Activated T-cell treated with anti-CD3 and anti-CD28 coated beads for 24 hours (primary cell): ENCODE measurements at regions not wholly inside any gene's neighbourhood (a gene's known extent, or its start where the extent isn't known, plus 50 kb on each side); places are given as distances from the start of the nearest gene placed in this dataset.
"Not testable (repeated sequence)": the region's sequence is repeated elsewhere in the genome, so short reads cannot be mapped to it uniquely, and the experiment has no call there.

Experiments used
- DNase-seq: peaks from one replicate; pipeline ENCODE4 v3.0.0-alpha.2; 2020; ENCODE audit warnings: low read depth

DNA sequence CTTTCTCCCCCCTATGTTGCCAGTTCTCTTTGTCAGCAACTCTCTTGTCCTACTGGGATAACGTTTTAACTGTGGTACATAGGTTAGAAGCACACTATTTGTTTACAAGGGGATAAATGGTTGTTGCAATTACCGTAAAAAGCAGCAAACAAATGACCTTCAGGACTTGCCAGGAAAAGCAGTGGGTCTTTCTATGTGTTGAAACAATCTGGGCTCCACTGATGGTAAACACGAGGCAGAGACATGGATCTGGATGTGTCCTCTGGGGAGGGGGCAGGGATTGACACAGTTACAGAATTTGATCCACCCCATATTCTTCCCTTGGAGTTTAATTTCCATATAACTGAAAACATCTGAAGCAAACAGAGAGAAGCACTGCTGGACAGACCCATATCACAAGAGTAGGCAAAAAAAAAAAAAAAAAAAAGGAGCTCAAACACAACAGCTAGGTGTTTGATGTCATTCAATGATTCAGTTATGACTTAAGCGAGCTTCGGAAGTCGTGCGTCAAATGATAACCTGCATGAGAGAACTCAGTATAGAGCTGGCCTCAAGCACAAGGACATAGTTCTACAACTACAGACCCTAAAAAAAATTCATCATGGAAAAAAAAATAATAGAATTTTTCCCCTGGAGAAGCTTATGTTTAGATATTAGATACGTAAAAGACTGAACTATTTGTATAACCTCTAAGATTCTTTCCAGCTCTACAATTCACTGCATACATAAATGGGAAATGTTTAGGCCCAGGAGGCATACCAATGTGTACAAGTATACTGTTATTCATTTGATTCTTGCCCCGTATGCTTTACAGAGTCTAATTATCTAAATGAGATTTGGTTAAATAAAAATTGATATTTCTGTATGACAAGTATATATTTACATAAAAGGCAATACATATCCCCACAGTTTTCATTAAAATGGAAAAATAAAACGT, 127.7 kb downstream of the ALDH8A1 start:
- DNase-seq = no peak

DNA sequence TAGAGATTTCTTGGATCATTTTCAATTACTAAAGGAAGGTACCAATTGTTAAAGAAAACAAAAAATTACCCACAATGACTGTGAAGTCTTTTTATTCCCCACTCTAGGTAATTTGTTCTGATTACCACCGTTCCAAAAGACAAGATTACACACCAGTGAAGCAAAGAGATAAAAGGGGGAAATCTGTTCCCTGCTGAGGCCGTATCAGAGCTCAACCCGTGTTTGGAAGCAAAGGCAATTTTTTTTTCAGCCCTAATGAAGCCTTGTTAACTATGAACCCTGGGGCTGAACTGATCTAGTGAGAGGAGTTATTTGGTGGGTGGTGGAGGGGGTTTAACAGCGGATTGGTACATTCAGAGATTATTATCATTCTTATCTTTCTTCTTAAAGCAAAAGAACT, 128.5 kb downstream of the ALDH8A1 start:
- no peak for DNase-seq

DNA sequence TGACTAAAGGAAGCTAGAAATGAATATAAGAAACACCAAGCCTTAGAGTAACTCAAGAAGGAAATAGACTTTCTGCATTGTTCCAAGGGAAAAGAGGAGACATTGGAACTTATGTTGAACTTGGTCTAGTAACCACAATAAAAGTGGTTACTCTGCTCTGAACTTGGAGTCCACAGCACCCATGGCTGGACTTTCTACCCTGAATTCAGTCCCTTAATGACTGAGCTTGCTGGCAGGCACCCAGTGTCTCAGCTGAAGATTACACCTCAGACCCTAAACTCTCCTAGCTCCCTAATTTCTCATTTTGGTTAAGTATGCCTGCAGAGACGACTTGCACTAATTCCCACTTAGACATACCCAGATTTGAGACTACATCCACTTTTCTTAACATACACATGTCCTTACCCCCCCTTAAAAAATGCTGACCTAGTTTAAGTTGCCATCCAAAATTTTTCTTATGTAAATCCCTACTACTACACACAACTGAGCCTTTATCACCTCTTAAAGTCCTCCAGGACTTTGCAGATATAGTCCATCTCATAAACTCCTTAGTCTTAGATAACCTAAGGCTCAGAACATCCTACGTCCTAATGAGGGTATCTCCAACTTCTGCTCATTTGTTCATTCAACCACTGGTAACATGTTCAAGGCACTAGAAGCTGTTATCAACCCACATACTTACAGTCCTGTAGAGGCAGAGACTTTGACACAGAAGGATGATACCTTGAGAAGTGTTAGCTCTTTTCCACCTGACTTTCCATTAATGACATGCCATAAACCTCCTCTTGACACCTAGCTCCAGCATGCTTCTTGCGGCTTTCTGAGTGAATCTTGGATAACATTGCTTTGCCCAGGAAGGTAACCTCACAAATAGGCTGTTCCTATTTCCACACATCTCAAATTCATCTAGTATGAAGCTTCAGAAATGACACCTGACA, 129.8 kb downstream of the ALDH8A1 start:
- DNase-seq = no peak

DNA sequence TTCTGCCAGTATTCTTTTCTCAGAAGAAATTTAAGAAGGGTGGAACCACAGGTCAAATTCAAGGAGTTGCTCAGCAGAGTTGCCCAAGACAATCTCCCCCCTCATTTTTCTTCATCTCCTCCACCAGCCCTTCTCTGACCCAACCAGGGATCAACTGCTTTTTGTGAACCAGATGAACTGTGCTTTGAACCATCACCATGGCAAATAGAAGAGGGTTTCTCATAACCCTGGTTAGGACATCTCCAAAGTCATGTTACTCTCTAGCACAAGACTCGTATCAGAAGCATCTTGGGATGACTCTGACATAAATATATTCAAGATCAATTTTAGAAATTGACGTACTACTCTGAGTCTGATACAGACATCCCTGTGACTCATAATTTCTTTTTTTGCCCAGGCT, 130.7 kb downstream of the ALDH8A1 start:
- DNase-seq = no peak

DNA sequence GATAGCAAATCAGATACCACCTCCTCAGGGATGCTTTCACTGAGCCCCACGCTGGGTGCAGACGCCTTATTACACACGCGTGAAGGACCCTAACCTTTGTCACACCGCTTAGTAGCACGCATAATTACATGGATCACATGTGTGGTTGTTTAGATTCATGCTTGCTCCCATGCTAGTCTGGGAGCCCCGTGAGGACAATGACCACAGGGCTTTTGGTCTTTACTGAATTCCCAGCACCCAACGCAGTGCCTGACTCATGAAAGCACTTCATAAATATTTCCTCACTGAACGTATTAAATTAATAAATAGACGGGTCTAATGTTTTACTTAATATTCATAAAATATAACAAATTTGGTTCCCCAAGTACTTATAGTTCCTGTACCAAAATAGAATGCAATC, 132.5 kb downstream of the ALDH8A1 start:
- DNase-seq = no peak

DNA sequence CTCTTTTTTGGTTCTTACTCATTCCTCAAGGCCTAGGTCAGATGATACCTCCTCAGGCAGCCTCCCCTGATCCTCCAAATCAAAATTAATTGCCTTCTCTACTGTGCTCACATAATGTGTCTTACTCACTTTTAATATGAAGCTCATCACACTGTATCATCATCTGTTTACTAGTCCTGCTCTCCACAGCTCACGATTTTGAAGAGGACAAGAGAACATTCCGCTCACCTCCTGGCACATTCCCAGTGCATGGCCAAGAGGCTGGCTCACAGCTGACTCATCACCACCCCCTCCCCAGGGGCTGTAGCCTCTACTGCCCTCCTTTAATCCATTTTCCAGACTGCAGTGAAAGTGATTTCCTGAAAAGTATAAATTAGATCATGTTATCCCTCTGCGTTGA, 133.1 kb downstream of the ALDH8A1 start:
- DNase-seq = no peak

DNA sequence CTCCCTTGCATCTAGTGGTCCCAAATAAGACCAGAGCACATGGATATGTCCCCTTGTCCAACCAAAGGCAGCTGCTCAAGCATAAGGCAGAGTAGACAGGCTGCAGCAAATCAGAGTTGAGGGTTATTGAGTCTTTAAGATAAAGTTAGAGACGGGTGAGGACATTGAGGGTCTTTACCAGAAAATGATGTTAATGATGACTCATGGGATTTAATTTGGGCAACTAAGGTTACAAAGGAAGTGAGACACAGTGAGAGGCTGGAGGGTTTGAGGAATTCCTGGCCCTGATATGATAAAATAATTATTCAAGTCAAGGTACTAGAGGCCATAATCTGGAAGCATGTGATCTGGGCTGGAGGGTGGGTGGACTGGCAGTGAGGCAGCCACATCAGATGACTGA, 133.6 kb downstream of the ALDH8A1 start:
- DNase-seq = no peak

DNA sequence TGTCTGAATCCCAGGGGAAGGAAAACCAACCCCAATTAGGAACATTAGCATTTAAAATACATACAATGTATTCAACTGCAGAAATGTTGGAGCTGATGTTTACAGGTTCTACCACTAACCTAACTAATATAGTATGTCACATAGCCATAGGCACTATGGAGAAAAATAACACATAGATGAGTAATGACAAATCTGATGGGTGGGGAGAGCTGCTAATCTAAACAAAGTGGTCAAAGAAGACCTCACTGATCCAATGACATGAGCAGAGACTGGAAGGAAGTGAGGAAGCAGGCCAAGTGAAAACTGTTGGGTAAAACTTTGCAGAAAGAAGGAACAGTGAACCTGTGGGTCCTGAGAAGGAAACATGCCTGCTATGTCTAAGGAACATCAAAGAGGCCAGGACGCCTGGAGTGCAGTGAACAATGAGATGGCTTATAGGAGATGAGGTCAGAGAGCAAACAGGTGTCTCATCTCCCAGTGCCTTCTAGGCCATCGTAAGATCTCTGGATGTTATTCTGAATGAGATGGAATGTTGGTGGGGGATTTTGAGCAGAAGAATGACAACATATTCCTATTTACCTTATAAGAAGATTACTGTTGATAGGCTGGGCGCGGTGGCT, 135.7 kb downstream of the ALDH8A1 start:
- DNase-seq = no peak

DNA sequence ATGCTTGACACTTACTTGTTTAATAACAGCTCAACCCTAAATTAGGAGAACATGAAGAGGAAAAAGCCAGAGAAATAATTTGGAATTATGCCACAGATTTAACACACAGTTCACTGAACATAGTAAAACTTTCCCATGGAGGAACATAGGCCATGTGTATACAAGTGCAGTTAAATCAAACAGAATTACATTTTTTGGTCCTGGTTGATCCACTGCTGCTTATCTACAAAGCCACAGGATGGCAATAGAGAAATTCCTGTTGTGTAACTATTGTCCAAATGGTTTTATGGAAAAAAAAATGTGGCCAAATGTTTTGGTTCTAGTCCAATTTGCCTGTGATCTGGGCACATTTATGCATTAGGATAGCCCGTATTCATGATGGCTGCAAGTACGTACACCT, 136.8 kb downstream of the ALDH8A1 start:
- no peak for DNase-seq

DNA sequence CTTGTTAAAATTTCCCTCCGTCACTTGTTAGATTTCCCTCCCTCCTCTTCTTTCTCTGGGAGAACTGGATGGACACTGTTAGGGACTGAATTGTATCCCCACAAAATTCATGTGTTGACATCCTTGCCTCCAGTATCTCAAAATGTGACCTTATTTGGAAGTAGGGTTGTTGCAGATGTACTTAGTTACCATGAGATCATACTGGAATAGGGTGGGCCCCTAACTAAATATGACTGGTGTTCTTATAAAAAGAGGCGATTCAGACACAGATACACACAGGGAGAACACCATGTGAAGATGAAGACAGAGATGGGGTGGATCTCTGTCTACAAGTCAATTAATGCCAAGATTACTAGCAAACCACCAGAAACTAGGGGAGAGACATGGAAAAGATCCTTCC, 139.5 kb downstream of the ALDH8A1 start:
- no peak for DNase-seq

DNA sequence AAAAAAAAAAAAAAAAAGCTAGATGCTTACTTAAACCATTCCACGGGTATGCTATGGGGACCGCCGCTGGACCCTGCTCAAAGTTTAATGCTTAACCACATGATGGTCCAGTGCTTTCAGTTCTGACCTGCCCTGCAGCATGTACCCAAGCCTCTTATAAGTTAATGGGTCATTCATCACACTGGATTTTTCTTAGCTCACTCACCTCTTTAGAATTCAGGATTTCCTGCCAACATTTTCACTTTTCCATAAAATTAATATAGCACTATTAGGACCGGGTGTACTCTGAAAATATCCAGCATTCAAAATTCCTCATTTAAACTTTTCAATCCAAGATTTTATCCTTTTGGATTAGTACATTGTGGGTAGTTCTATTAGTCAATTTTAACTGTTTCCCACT, 140.8 kb downstream of the ALDH8A1 start:
- no peak for DNase-seq

DNA sequence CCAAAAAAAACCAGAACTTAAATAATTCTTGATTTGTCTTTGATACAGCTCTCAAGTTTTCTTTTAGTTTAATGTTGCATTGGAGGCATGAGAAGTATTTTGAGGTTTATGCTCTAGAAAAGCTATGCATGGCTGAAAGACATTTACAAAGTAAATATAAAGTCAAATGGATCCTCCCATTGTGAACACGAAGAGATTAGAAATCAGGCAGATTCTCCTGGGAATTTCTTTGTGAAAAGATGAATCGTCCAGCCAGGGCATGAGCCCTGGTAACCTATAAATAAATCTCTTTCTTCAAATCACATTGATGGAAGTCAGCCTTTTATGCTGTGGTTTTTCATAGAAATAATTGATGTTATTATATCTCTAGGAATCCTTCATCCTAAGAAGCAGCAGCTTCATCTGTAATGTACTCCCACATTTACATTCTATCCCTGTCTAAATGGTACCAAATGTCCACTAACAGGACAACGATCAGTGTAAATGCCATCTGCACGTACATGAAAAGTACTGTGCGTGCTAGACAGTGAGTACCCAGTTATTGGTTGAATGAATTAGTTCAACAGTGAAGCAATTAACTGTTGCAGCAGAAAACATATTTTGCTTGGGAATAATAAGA, 143.6 kb downstream of the ALDH8A1 start:
- DNase-seq = no peak

DNA sequence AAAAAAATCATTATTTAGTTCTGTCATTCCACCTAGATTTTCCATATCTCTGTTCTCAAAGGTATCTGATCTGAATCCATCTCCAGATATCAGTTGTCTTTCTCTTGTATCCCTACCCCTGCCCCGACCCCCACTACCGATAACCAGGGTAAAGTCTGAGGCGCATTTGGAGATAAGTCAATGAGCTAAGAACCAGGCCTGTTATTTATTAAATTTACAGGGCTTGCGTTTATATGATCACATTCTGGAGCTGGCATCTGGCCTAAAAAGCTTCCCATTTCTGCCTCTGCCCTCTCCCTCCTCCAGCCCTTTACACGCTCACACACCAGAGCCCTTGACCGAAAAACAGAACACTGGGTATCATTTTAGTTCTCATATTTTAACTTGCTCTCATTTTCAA, 144.7 kb downstream of the ALDH8A1 start:
- no peak for DNase-seq

DNA sequence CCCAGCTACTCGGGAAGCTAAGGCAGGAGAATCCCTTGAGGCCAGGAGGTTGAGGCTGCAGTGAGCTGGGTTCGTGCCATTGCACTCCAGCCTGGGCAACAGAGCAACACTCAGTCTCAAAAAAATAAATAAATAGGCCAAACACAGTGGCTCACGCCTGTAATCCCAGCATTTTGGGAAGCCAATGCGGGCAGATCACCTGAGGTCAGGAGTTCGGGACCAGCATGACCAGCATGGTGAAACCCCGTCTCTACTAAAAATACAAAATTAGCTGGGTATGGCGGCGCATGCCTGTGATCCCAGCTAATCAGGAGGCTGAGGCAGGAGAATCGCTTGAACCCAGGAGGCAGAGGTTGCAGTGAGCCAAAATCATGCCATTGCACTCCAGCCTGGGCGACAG, 145.6 kb downstream of the ALDH8A1 start:
- not testable (repeated sequence) for DNase-seq

DNA sequence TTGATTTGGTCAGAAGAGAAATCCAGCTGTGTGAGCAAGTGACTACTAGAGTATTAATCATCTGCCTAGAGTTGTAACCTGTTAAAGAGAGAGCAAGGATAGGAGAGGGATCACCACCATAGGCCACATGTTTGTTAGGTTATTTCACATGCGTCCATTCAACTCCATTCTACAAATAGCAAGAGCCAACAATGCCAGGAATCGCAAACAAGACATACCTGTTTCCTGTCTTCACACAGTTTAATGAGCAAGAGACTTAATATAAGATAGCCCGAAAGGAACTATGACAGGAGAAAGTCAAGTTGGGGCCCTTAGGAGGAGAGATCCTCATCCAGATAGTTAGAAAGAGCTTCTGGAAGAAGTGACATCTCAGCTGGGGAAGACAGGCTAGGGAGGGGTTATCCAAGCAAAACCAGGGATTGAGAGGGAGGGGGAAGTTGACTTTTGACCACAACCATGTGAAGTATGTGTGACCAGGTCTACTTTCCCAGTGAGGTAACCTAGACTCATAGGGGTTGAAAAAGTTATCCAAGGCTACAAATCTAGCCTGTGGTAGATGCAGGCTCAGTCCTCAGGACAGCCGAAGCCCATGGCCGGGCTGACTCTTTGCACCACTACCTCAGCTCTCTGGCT, 147.4 kb downstream of the ALDH8A1 start:
- no peak for DNase-seq

DNA sequence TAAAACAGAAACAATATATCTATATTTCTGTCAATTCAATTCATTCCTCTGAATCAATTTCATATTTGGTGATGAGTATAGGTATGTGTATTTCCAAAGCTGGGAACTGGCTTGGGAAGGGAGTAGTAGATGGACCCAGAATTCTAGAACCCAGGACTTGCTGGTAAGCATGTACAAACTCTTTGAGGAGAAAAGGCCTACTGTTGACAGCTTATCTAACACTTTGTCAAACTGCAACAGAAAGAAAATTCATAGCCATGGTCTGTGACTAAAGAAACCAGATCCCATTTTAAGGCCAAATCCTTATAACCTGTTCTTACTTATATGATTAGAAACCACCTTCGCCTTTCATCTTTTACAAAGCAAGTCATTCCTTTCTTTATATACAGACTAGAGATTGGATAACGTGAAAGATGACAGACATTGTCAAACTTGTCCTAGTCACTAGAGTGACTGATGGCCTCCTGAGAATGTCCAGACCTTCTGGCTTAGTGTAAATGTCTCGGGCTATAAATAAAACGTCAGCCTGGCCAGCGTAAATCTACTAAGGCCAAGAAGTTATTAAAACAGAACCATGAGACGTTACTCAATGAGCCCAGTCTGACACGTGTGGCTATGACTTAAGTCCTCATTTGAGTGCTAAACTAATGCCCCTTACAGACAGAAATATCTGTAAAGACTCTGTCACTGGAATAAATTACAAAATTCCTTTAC, 152.3 kb downstream of the ALDH8A1 start:
- no peak for DNase-seq

DNA sequence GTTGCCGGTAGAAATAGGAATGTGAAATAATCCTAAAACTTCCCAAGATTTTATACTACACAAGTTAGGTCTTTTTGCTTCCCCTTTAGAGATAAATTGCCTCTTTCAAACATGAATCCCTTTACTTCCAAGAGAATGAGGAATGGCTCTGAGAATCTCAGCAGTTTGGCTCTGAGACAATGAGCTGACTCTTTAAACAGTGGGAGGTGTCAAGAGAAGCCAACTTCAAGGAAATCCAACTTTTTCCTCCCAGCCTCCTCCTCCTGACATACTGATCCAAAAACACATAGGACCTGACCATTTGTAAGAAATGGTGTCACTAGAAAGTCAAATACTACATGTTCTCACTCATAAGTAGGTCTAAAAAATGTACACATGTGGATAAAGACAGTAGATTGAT, 154.2 kb downstream of the ALDH8A1 start:
- DNase-seq = no peak

DNA sequence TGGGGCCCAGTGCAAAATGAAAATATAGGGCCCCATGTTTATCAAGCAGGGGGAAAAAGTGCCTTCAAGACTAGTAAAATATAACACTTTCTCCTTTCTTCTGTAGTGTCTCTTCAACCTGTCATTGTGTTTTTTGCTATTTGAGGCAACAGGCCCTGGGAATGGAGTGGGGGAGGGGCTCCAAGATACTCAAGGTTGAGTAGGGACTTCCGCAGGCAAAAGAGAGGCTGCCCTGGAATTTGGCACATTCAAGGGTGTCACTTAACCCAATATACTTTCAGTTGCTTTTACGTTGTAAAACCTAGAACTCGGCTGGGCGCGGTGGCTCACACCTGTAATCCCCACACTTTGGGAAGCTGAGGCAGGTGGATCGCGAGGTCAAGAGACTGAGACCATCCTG, 154.9 kb downstream of the ALDH8A1 start:
- DNase-seq = no peak

DNA sequence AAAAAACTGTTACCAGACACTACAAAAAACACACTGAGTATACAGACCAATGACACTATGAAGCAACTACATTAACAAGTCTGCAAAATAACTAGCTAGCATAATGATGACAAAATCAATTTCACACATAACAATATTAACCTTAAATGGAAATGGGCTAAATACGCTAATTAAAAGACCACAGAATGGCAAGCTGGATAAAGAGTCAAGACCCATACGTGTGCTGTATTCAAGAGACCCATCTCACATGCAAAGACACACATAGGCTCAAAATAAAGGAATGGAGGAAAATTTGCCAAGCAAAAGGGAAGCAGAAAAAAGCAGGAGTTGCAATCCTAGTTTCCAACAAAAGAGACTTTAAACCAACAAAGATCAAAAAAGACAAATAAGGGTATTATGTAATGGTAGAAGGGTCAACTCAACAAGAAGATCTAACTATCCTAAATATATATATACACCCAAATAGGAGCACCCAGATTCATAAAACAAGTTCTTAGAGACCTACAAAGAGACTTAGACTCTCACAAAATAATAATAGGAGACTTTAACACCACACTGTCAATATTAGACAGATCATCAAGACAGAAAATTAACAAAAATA, 158.6 kb downstream of the ALDH8A1 start:
- not testable (repeated sequence) for DNase-seq

DNA sequence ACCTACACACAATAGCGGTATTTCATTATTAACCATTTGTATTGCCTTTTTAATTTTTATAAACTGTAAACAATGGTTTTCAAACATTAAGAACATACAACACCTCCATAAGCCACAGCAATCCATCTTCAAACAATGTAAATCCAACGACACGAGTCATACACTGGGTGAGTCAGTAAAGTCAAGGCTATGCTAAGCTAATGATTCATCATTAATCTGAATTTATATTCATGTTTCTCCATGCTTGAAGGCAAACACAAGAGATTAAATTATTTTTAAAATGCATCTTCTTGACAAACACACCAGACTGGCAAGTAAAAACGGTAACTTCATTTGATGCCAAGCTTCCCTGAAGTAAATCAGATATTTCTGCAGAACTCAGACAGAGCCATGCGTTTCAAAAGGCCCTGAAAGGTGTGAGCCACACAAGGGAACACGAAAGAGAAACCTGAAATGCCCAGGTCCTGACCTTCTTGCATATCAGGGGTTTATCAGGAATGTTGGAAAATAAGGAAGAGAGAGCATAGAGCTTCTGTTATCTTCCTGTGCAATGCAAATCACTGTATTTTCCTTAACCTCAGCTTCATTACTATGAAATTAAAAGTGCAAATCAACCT, 162.5 kb downstream of the ALDH8A1 start:
- no peak for DNase-seq
